Kidney (tissue), 13 donors: ENCODE measurements at regions not wholly inside any gene's neighbourhood (a gene's known extent, or its start where the extent isn't known, plus 50 kb on each side); places are given as distances from the start of the nearest gene placed in this dataset.
"Not testable (repeated sequence)": the region's sequence is repeated elsewhere in the genome, so short reads cannot be mapped to it uniquely, and the experiment has no call there.

ENCODE experiments used
- DNase-seq, 5 donors: peaks; one replicate each; pipeline ENCODE4 v3.0.0-alpha.2; 2013 to 2020
- FAIRE-seq: peaks from 2 replicates; lab custom pipeline; 2012; peaks lifted over from hg19 to GRCh38; lab: Jason Lieb, UNC
- H3K27ac ChIP-seq, 2 donors: one replicate each; pipeline ENCODE4 v1.7.0; 2013; ENCODE audit warnings: low read depth in 2 of 2, low read length in 2 of 2, inconsistent platforms in 1 of 2
- H3K27me3 ChIP-seq: one replicate; pipeline ENCODE4 v1.7.1; 2013; ENCODE audit warnings: low read length, inconsistent platforms; ENCODE audit not compliant: control insufficient read depth, insufficient read depth
- H3K36me3 ChIP-seq, 3 donors: one replicate each; pipeline versions ENCODE4 v1.7.0 to v1.7.1; 2013; ENCODE audit warnings: low read length in 3 of 3, control low read depth in 1 of 3, inconsistent platforms in 1 of 3; ENCODE audit not compliant: insufficient read depth in 3 of 3, control insufficient read depth in 2 of 3
- H3K4me1 ChIP-seq, 3 donors: one replicate each; pipeline versions ENCODE4 v1.7.0 to v1.7.1; 2013; ENCODE audit warnings: low read length in 3 of 3, inconsistent platforms in 1 of 3, low read depth in 1 of 3; ENCODE audit not compliant: control insufficient read depth in 2 of 3, insufficient read depth in 2 of 3
- H3K4me3 ChIP-seq, 3 donors: one replicate each; pipeline versions ENCODE4 v1.7.0 to v1.8.1; 2013; ENCODE audit warnings: low read length in 3 of 3, control low read depth in 1 of 3, inconsistent platforms in 1 of 3
- H3K9ac ChIP-seq, 3 donors: one replicate each; pipeline versions ENCODE4 v1.7.0 to v1.7.1; 2013; ENCODE audit warnings: low read length in 3 of 3, control low read depth in 1 of 3, inconsistent platforms in 1 of 3
- H3K9me3 ChIP-seq, 3 donors: one replicate each; pipeline versions ENCODE4 v1.7.0 to v1.7.1; 2013; ENCODE audit warnings: low read length in 3 of 3, control low read depth in 1 of 3, inconsistent platforms in 1 of 3; ENCODE audit not compliant: control insufficient read depth in 2 of 3, insufficient read depth in 1 of 3
- CTCF ChIP-seq: IDR thresholded peaks from 3 replicates; pipeline ENCODE4 v1.5.1; 2012; ENCODE audit warnings: mild to moderate bottlenecking, moderate library complexity, borderline replicate concordance; ENCODE audit not compliant: insufficient read depth; ENCODE audit errors: extremely low read depth
- intact Hi-C: fragments of 100-400 bp; cut with DNase I; formaldehyde crosslinking; loops from one replicate; pipeline ENCODE4 v1.11.1; 2022
- donor health status: control.
- donor health status: control.
- donor health status: control.
- donor health status: control.
- donor health status: control.
- donor health status: DM: yes; HTN: yes; CAD: no.
- donor health status: Normal renal cell carcinoma (clear cell type).

- no peak for TF ChIP-seq CTCF
- no peak for FAIRE-seq
- intact Hi-C loops: no loop called here
These were observed 1061.2 kb downstream of the DIPK2A start for GRCh38 chr3:145032791-145033190.

GRCh38 chr3:145035682-145036081 lies 1064.1 kb downstream of the DIPK2A start:
- Histone ChIP-seq H3K36me3 (no peaks in the 10 kb centered on the region), H3K9ac (no peak overlapping the region), H3K27me3 (no peaks in the 10 kb centered on the region), H3K4me3 (no peak overlapping the region), H3K4me1 (no peaks in the 10 kb centered on the region), H3K9me3 (no peaks in the 10 kb centered on the region), H3K27ac (no peak overlapping the region)
- FAIRE-seq (no peak), DNase-seq (no peak)
- intact Hi-C loops: no loop called here
- TF ChIP-seq CTCF: no peak

More at GRCh38 chr3:145032791-145033190, 1061.2 kb downstream of the DIPK2A start:
- Histone ChIP-seq H3K4me3 (no peak overlapping the region), H3K4me1 (no peaks in the 10 kb centered on the region), H3K9ac (no peak overlapping the region), H3K27ac (no peak overlapping the region), H3K9me3 (no peaks in the 10 kb centered on the region), H3K27me3 (no peaks in the 10 kb centered on the region), H3K36me3 (no peaks in the 10 kb centered on the region)
- DNase-seq: no peak

- H3K9me3 ChIP-seq, intact Hi-C loops, H3K4me1 ChIP-seq, H3K36me3 ChIP-seq, FAIRE-seq, H3K4me3 ChIP-seq, DNase-seq, H3K27me3 ChIP-seq, H3K9ac ChIP-seq, H3K27ac ChIP-seq: not testable (repeated sequence)
These were observed 1082.4 kb downstream of the DIPK2A start for GRCh38 chr3:145054055-145054454.

- H3K9ac ChIP-seq: no peak overlapping the region
- no peaks in the 10 kb centered on the region for H3K36me3 ChIP-seq
- no peak overlapping the region for H3K4me3 ChIP-seq
- H3K4me1 ChIP-seq: no peaks in the 10 kb centered on the region
- FAIRE-seq: no peak
- H3K27me3 ChIP-seq: no peaks in the 10 kb centered on the region
- no peak for DNase-seq
- intact Hi-C loops: no loop called here
- no peak overlapping the region for H3K27ac ChIP-seq
- H3K9me3 ChIP-seq: no peaks in the 10 kb centered on the region
- TF ChIP-seq CTCF: no peak
These were observed 1083.9 kb downstream of the DIPK2A start for GRCh38 chr3:145055375-145056076.
